Smooth muscle cell (in vitro differentiated cells): ENCODE measurements at regions not wholly inside any gene's neighbourhood (a gene's known extent, or its start where the extent isn't known, plus 50 kb on each side); places are given as distances from the start of the nearest gene placed in this dataset.
"Not testable (repeated sequence)": the region's sequence is repeated elsewhere in the genome, so short reads cannot be mapped to it uniquely, and the experiment has no call there.

Experiments used
- DNase-seq: peaks from one replicate; lab custom pipeline; 2025; ENCODE audit not compliant: unreplicated experiment; lab: John Stamatoyannopoulos, UW
- H2AFZ ChIP-seq: fragments of 200-600 bp; sonication (generic); 2 replicates; pipeline ENCODE4 v1.6.0; 2016; ENCODE audit warnings: antibody characterized with exemption, low read depth, mild to moderate bottlenecking
- H3F3A ChIP-seq: fragments of 200-600 bp; sonication (generic); 2 replicates; pipeline ENCODE4 v1.6.0; 2017; ENCODE audit warnings: antibody characterized with exemption, low read depth
- H3K27ac ChIP-seq: fragments of 200-600 bp; sonication (generic); 2 replicates; pipeline ENCODE4 v1.5.1; 2016; ENCODE audit warnings: low read depth, mild to moderate bottlenecking
- H3K27me3 ChIP-seq: fragments of 200-600 bp; sonication (generic); 2 replicates; pipeline ENCODE4 v1.6.1; 2016; ENCODE audit warnings: low read depth, mild to moderate bottlenecking
- H3K36me3 ChIP-seq: fragments of 200-600 bp; sonication (generic); 2 replicates; pipeline ENCODE4 v1.5.1; 2016; ENCODE audit warnings: low read depth
- H3K4me1 ChIP-seq: fragments of 200-600 bp; sonication (generic); 2 replicates; pipeline ENCODE4 v1.5.1; 2016; ENCODE audit warnings: low read depth
- H3K4me2 ChIP-seq: fragments of 200-600 bp; sonication (generic); 2 replicates; pipeline ENCODE4 v1.6.0; 2016; ENCODE audit warnings: mild to moderate bottlenecking
- H3K4me3 ChIP-seq: fragments of 200-600 bp; sonication (generic); 2 replicates; pipeline ENCODE4 v1.5.1; 2016; ENCODE audit warnings: mild to moderate bottlenecking
- H3K79me2 ChIP-seq: fragments of 200-600 bp; sonication (generic); 2 replicates; pipeline ENCODE4 v1.6.0; 2016; ENCODE audit warnings: low read depth, mild to moderate bottlenecking
- H3K9ac ChIP-seq: fragments of 200-600 bp; sonication (generic); 2 replicates; pipeline ENCODE4 v1.6.0; 2016; ENCODE audit warnings: low read depth
- H3K9me3 ChIP-seq: fragments of 200-600 bp; sonication (generic); replicated peaks from 2 replicates; pipeline ENCODE4 v1.5.1; 2016; ENCODE audit warnings: low read depth
- H4K20me1 ChIP-seq: fragments of 200-600 bp; sonication (generic); 2 replicates; pipeline ENCODE4 v1.6.0; 2016; ENCODE audit warnings: low read depth
- WGBS: methylation state at CpG from one replicate; pipeline ENCODE4 v1.1.7; 2016; ENCODE audit warnings: low lambda C conversion rate; 5-methylcytosine and 5-hydroxymethylcytosine counted together
- TF ChIP-seq, protein P1 (sequence below): fragments of 200-600 bp; sonication (generic); IDR thresholded peaks from 2 replicates; pipeline ENCODE4 v1.5.1; 2017; ENCODE audit warnings: borderline replicate concordance, mild to moderate bottlenecking, antibody characterized with exemption; ENCODE audit not compliant: insufficient read depth, poor library complexity, severe bottlenecking

DNA sequence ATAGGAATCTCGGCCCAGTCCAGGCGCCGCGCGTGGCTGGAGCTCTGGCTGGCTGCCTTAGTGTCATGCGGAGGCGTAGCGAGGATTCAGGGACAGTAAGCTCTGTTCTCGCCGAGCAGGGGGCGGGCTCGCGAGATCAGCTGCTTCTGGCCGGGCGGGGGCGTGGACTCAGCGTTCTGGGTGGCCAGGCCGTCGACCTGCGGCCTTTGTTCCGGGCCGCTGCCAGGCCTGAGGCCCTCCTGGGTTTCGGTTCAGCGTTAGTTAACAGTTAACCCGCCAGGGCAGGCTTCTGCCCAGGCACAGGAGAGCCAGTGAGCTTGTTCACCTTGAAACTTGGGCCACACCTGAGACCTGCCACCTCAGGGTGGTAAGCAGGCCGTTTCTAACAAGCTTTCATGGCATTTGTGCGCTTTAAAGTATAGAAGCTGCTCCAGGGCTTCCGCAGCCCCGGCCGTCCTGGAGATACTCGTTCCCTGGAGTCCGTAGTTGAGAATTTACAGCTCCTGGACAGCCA, 332.2 kb upstream of the SGCG start:
- H3K27ac ChIP-seq = no peak overlapping the region
- H3K9me3 ChIP-seq = no peaks in the 10 kb centered on the region
- 63% methylated on average over 32 of the region's 32 CpGs for WGBS
- no peak overlapping the region for H3K4me2 ChIP-seq
- H3F3A ChIP-seq = no peaks in the 10 kb centered on the region
- H3K4me3 ChIP-seq = no peak overlapping the region
- no peak overlapping the region for H2AFZ ChIP-seq
- no peaks in the 10 kb centered on the region for H3K36me3 ChIP-seq
- no peak overlapping the region for H3K9ac ChIP-seq
- no peaks in the 10 kb centered on the region for H4K20me1 ChIP-seq
- DNase-seq = no peak
- TF ChIP-seq, protein P1, sequence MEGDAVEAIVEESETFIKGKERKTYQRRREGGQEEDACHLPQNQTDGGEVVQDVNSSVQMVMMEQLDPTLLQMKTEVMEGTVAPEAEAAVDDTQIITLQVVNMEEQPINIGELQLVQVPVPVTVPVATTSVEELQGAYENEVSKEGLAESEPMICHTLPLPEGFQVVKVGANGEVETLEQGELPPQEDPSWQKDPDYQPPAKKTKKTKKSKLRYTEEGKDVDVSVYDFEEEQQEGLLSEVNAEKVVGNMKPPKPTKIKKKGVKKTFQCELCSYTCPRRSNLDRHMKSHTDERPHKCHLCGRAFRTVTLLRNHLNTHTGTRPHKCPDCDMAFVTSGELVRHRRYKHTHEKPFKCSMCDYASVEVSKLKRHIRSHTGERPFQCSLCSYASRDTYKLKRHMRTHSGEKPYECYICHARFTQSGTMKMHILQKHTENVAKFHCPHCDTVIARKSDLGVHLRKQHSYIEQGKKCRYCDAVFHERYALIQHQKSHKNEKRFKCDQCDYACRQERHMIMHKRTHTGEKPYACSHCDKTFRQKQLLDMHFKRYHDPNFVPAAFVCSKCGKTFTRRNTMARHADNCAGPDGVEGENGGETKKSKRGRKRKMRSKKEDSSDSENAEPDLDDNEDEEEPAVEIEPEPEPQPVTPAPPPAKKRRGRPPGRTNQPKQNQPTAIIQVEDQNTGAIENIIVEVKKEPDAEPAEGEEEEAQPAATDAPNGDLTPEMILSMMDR = no peak
- H3K79me2 ChIP-seq = no peaks in the 10 kb centered on the region
- no peaks in the 10 kb centered on the region for H3K27me3 ChIP-seq
- no peaks in the 10 kb centered on the region for H3K4me1 ChIP-seq

DNA sequence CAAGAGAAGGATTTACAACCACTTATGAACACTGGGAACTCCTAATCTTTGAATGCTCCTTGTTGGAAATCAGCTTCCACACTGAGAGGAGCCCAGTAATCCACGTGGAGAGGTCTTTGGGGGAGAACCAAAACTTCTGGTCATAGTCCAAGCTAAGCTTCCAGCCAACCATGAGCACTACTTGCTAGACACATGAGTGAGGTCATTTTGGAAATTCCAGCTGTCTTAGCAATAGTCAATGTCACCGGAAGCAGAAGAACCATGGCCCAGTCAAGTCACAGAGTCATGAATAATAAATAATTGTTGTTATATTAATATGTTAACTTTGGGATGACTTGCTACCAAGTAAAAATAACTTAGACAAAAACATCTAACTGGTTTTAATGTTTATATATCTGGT, 324.9 kb upstream of the SGCG start:
- Histone ChIP-seq H2AFZ (no peak overlapping the region), H3K4me2 (no peak overlapping the region), H3K4me3 (no peak overlapping the region), H3K9me3 (no peaks in the 10 kb centered on the region), H4K20me1 (no peaks in the 10 kb centered on the region), H3F3A (no peaks in the 10 kb centered on the region), H3K79me2 (no peaks in the 10 kb centered on the region), H3K27ac (no peak overlapping the region), H3K4me1 (no peaks in the 10 kb centered on the region), H3K9ac (no peak overlapping the region), H3K27me3 (no peaks in the 10 kb centered on the region), H3K36me3 (no peaks in the 10 kb centered on the region)
- TF ChIP-seq, protein P1 = no peak
- 92% methylated on average over 2 of the region's 2 CpGs for whole genome bisulfite sequencing
- DNase-seq = no peak

DNA sequence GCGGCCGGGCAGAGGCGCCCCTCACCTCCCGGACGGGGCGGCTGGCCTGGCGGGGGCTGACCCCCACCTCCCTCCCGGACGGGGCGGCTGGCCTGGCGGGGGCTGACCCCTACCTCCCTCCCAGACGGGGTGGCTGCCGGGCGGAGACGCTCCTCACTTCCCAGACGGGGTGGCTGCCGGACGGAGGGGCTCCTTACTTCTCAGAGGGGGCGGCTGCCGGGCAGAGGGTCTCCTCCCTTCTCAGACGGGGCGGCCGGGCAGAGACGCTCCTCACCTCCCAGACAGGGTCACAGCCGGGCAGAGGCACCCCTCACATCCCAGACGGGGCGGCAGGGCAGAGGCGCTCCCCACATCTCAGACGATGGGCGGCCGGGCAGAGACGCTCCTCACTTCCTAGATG, 321.8 kb upstream of the SGCG start:
- 95% methylated on average over 13 of the region's 32 CpGs for WGBS
- H3K9ac ChIP-seq, H2AFZ ChIP-seq, DNase-seq, H3K27me3 ChIP-seq, H3K4me1 ChIP-seq, H3K4me2 ChIP-seq, H3K79me2 ChIP-seq, H3K4me3 ChIP-seq, H3K36me3 ChIP-seq, H3F3A ChIP-seq, H3K27ac ChIP-seq, H3K9me3 ChIP-seq, H4K20me1 ChIP-seq: not testable (repeated sequence)

DNA sequence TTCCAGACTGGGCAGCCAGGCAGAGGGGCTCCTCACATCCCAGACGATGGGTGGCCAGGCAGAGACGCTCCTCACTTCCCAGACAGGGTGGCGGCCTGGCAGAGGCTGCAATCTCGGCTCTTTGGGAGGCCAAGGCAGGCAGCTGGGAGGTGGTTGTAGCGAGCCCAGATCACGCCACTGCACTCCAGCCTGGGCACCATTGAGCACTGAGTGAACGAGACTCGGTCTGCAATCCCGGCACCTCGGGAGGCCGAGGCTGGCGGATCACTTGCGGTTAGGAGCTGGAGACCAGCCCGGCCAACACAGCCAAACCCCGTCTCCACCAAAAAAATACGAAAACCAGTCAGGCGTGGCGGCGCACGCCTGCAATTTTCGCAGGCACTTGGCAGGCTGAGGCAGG, 321.4 kb upstream of the SGCG start:
- WGBS = 95% methylated on average over 20 of the region's 21 CpGs
- not testable (repeated sequence) for H3K4me1 ChIP-seq, H3K4me3 ChIP-seq, H3K27me3 ChIP-seq, H3F3A ChIP-seq, H3K79me2 ChIP-seq, H3K4me2 ChIP-seq, H3K36me3 ChIP-seq, DNase-seq, H3K9ac ChIP-seq, H2AFZ ChIP-seq, H3K9me3 ChIP-seq, H3K27ac ChIP-seq, H4K20me1 ChIP-seq

DNA sequence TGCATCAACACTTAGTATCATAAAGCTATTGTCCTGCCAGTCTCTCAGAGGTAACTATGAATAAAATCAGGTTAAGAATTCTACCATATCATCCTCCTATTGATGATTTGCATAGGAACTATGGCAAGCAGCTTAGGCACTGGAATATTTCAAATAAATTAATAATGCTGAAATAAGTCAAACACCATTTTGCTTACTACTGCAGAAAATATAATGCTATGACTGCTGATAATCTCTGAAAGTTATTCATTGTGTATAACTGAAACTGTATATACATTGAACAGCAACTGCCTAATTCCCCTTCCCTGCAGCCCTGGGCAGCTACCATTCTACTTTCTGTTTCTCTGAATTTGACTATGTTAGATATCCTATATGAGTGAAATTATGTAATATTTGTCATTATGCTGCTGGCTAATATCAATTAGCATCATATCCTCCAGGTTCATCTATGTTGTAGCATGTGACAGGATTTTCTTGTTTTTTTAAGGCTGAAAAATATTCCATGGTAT, 318.8 kb upstream of the SGCG start:
- no peaks in the 10 kb centered on the region for H3F3A ChIP-seq
- no peaks in the 10 kb centered on the region for H4K20me1 ChIP-seq
- TF ChIP-seq, protein P1 = no peak
- H3K27ac ChIP-seq = no peak overlapping the region
- H3K79me2 ChIP-seq = no peaks in the 10 kb centered on the region
- no peak overlapping the region for H2AFZ ChIP-seq
- H3K27me3 ChIP-seq = no peaks in the 10 kb centered on the region
- H3K4me2 ChIP-seq = no peak overlapping the region
- DNase-seq = no peak
- H3K9ac ChIP-seq = no peak overlapping the region
- no peak overlapping the region for H3K4me3 ChIP-seq
- H3K9me3 ChIP-seq = no peaks in the 10 kb centered on the region
- no peaks in the 10 kb centered on the region for H3K36me3 ChIP-seq
- H3K4me1 ChIP-seq = no peaks in the 10 kb centered on the region
